IMR-90 (cell line): ENCODE measurements at regions not wholly inside any gene's neighbourhood (a gene's known extent, or its start where the extent isn't known, plus 50 kb on each side); places are given as distances from the start of the nearest gene placed in this dataset.

ENCODE experiments used
- ATAC-seq: fragments of 200-7000 bp; cut with Tn5 transposase; 2 replicates; pipeline ENCODE4 v1.9.1; 2020; ENCODE audit warnings: low read depth, mild to moderate bottlenecking, moderate library complexity
- BruUV-seq: library from RNA; stranded (reverse); fragments of 400-500 nt; replicated peaks from 2 replicates; lab custom pipeline; 2021; lab: Mats Ljungman, UMichigan
- CTCF ChIA-PET: fragments of 300-600 bp; formaldehyde crosslinking; extraction: SDS; loops from one replicate; lab custom pipeline; 2021; ENCODE audit warnings: antibody characterized with exemption; lab: Yijun Ruan, JAX
- POLR2A ChIA-PET: fragments of 300-600 bp; sonication (Branson Sonifier 250); formaldehyde crosslinking; loops from one replicate; lab custom pipeline; 2022; ENCODE audit warnings: antibody characterized with exemption; ENCODE audit not compliant: unreplicated experiment; lab: Charles Lee
- DNase-seq: peaks from one replicate; pipeline ENCODE4 v3.0.0; 2013
- H2AFZ ChIP-seq: replicated peaks from 2 replicates; pipeline ENCODE3; 2013; ENCODE audit warnings: low read length, mild to moderate bottlenecking; ENCODE audit not compliant: poor library complexity
- H2AK5ac ChIP-seq: 2 replicates; pipeline ENCODE4 v1.6.1; 2013; ENCODE audit warnings: low read depth, low read length, inconsistent platforms
- H2AK9ac ChIP-seq: replicated peaks from 2 replicates; pipeline ENCODE3; 2013; ENCODE audit warnings: mild to moderate bottlenecking, low read depth, low read length, moderate library complexity; ENCODE audit not compliant: poor library complexity
- H2BK120ac ChIP-seq: 2 replicates; pipeline ENCODE4 v1.6.1; 2013; ENCODE audit warnings: low read depth, low read length, inconsistent platforms
- H2BK15ac ChIP-seq: 3 replicates; pipeline ENCODE4 v1.6.1; 2013; ENCODE audit warnings: low read depth, low read length, inconsistent platforms
- H2BK20ac ChIP-seq: 2 replicates; pipeline ENCODE4 v1.6.1; 2013; ENCODE audit warnings: low read depth, mild to moderate bottlenecking, inconsistent platforms, low read length, moderate library complexity
- H2BK5ac ChIP-seq: 2 replicates; pipeline ENCODE4 v1.6.1; 2013; ENCODE audit warnings: mild to moderate bottlenecking, low read depth, low read length, inconsistent platforms; ENCODE audit not compliant: poor library complexity, severe bottlenecking
- H3K14ac ChIP-seq: replicated peaks from 2 replicates; pipeline ENCODE4 v1.6.1; 2013; ENCODE audit warnings: low read depth, low read length, inconsistent platforms
- H3K18ac ChIP-seq: 2 replicates; pipeline ENCODE4 v1.6.1; 2013; ENCODE audit warnings: low read depth, low read length, control low read depth
- H3K23ac ChIP-seq: 2 replicates; pipeline ENCODE4 v1.6.1; 2013; ENCODE audit warnings: low read depth, low read length, inconsistent platforms
- H3K27ac ChIP-seq: 2 replicates; pipeline ENCODE4 v1.5.1; 2013; ENCODE audit warnings: mild to moderate bottlenecking, control low read depth, low read length; ENCODE audit not compliant: insufficient read depth
- H3K27me3 ChIP-seq: 2 replicates; pipeline ENCODE4 v1.6.1; 2013; ENCODE audit warnings: low read length; ENCODE audit not compliant: control insufficient read depth, insufficient read depth
- H3K36me3 ChIP-seq: 2 replicates; pipeline ENCODE4 v1.6.1; 2013; ENCODE audit warnings: low read length, mixed read lengths; ENCODE audit not compliant: control insufficient read depth, insufficient read depth
- H3K4ac ChIP-seq: 2 replicates; pipeline ENCODE4 v1.6.1; 2013; ENCODE audit warnings: low read depth, low read length, inconsistent platforms
- H3K4me1 ChIP-seq: 2 replicates; pipeline ENCODE4 v1.6.1; 2013; ENCODE audit warnings: low read length, mixed read lengths; ENCODE audit not compliant: control insufficient read depth, insufficient read depth
- H3K4me2 ChIP-seq: 2 replicates; pipeline ENCODE4 v1.6.1; 2013; ENCODE audit warnings: low read depth, mild to moderate bottlenecking, control low read depth, low read length, moderate library complexity
- H3K4me3 ChIP-seq: 2 replicates; pipeline ENCODE4 v1.5.1; 2013; ENCODE audit warnings: low read depth, mild to moderate bottlenecking, control low read depth, low read length, moderate library complexity; ENCODE audit not compliant: insufficient read depth
- H3K56ac ChIP-seq: 2 replicates; pipeline ENCODE4 v1.6.1; 2013; ENCODE audit warnings: low read length, inconsistent platforms; ENCODE audit not compliant: insufficient read depth; ENCODE audit errors: extremely low read depth
- H3K79me1 ChIP-seq, 2 experiments: 2 replicates each; pipeline ENCODE4 v1.6.1; 2013; ENCODE audit warnings: low read length in 2 of 2, inconsistent platforms in 1 of 2, low read depth in 1 of 2
- H3K9ac ChIP-seq: 2 replicates; pipeline ENCODE4 v1.6.1; 2013; ENCODE audit warnings: low read depth, low read length, control low read depth
- H3K9me1 ChIP-seq: 2 replicates; pipeline ENCODE4 v1.6.1; 2013; ENCODE audit warnings: low read length, inconsistent platforms; ENCODE audit not compliant: insufficient read depth
- H3K9me3 ChIP-seq: 2 replicates; pipeline ENCODE4 v1.6.1; 2013; ENCODE audit warnings: low read length; ENCODE audit not compliant: control insufficient read depth, insufficient read depth
- H4K20me1 ChIP-seq: 2 replicates; pipeline ENCODE4 v1.6.1; 2013; ENCODE audit warnings: low read length, inconsistent platforms; ENCODE audit not compliant: insufficient read depth
- H4K5ac ChIP-seq: 2 replicates; pipeline ENCODE4 v1.6.1; 2013; ENCODE audit warnings: mild to moderate bottlenecking, low read depth, low read length, control low read depth
- H4K8ac ChIP-seq, 2 experiments: 2 replicates each; pipeline ENCODE4 v1.6.1; 2013; ENCODE audit warnings: low read depth in 2 of 2, low read length in 2 of 2, control low read depth in 1 of 2, inconsistent platforms in 1 of 2
- H4K91ac ChIP-seq: 2 replicates; pipeline ENCODE4 v1.6.1; 2013; ENCODE audit warnings: low read depth, low read length, inconsistent platforms; ENCODE audit not compliant: insufficient read depth
- BHLHE40 ChIP-seq: fragments of 150-350 bp; IDR thresholded peaks from 2 replicates; pipeline ENCODE4 v1.6.1; 2016; ENCODE audit warnings: mild to moderate bottlenecking, low read depth, low read length
- CHD1 ChIP-seq: IDR thresholded peaks from 2 replicates; pipeline ENCODE4 v1.6.1; 2012; ENCODE audit warnings: low read depth, low read length, improper control_type of control experiment
- CTCF ChIP-seq: conservative IDR thresholded peaks from 2 replicates; pipeline ENCODE4 v1.5.1; 2012; ENCODE audit warnings: mild to moderate bottlenecking, low read depth, low read length, improper control_type of control experiment
- MAFK ChIP-seq: IDR thresholded peaks from 2 replicates; pipeline ENCODE4 v1.6.1; 2012; ENCODE audit warnings: low read depth, low read length, improper control_type of control experiment
- MAZ ChIP-seq: IDR thresholded peaks from 2 replicates; pipeline ENCODE4 v1.6.1; 2012; ENCODE audit warnings: low read depth, mild to moderate bottlenecking, low read length, improper control_type of control experiment, moderate library complexity, borderline replicate concordance
- MXI1 ChIP-seq: IDR thresholded peaks from 2 replicates; pipeline ENCODE4 v1.6.1; 2012; ENCODE audit warnings: low read depth, mild to moderate bottlenecking, low read length, moderate library complexity, borderline replicate concordance
- NFE2L2 ChIP-seq: fragments of 150-350 bp; IDR thresholded peaks from 2 replicates; pipeline ENCODE4 v1.6.1; 2016; ENCODE audit warnings: low read depth, mild to moderate bottlenecking, low read length
- RFX5 ChIP-seq: IDR thresholded peaks from 2 replicates; pipeline ENCODE4 v1.8.0; 2012; ENCODE audit warnings: low read depth, mild to moderate bottlenecking, low read length, moderate library complexity
- SMC3 ChIP-seq: fragments of 150-350 bp; IDR thresholded peaks from 2 replicates; pipeline ENCODE4 v1.6.1; 2016; ENCODE audit warnings: low read depth, mild to moderate bottlenecking, antibody characterized with exemption, low read length, moderate library complexity
- WGBS, 2 experiments: methylation state at CpG; one replicate each; pipeline versions ENCODE4 v1.1.5 to v1.1.7; 2013; ENCODE audit warnings: missing lambda C conversion rate in 2 of 2; ENCODE audit not compliant: insufficient read length in 1 of 2; ENCODE audit errors: extremely low coverage in 2 of 2; 5-methylcytosine and 5-hydroxymethylcytosine counted together
- dilution Hi-C: fragments of 300-500 bp; cut with HindIII; formaldehyde crosslinking; loops from one replicate; pipeline ENCODE4 v1.14.3; 2018; ENCODE audit warnings: low sequenced_read_pairs; ENCODE audit not compliant: unreplicated experiment
- in situ Hi-C: fragments of 300-500 bp; cut with MboI; formaldehyde crosslinking; loops from 3 replicates; pipeline ENCODE4 v1.14.3; 2019; ENCODE audit warnings: low sequenced_read_pairs, inconsistent platforms, mixed read lengths
- intact Hi-C: fragments of 100-400 bp; cut with micrococcal nuclease; formaldehyde crosslinking; loops from 2 replicates; pipeline ENCODE4 v1.10.0; 2022

GRCh38 chr9:89236955-89237573 is 58.4 kb upstream of the SHC3 start:
- no peaks in the 10 kb centered on the region for H3K4me1 ChIP-seq
- ChIA-PET POLR2A (no interaction called here), CTCF (no interaction called here)
- dilution Hi-C loops = no loop called here
- no peak overlapping the region for H2BK120ac ChIP-seq
- no peak overlapping the region for H3K23ac ChIP-seq
- in situ Hi-C loops = no loop called here
- H3K4me3 ChIP-seq = no peak overlapping the region
- no TSS peak for BruUV-seq
- no peak overlapping the region for H2AK5ac ChIP-seq
- no peak overlapping the region for H3K14ac ChIP-seq
- no peak overlapping the region for H3K4me2 ChIP-seq
- H3K27ac ChIP-seq = no peak overlapping the region
- H3K9me3 ChIP-seq = no peaks in the 10 kb centered on the region; the same call in 1 of the 2 replicates
- intact Hi-C loops = no loop called here
- H3K27me3 ChIP-seq = peaks cover 36% of the 10 kb centered on the region
- no peaks in the 10 kb centered on the region for H4K20me1 ChIP-seq
- no CpG with 5 or more reads among the region's 6 CpGs for WGBS, 2 experiments
- no peak overlapping the region for H4K8ac ChIP-seq
- H4K5ac ChIP-seq = no peak overlapping the region
- DNase-seq (no peak), ATAC-seq (no peak)
- no peak overlapping the region for H2AFZ ChIP-seq
- no peaks in the 10 kb centered on the region for H3K79me1 ChIP-seq
- H2BK5ac ChIP-seq = no peak overlapping the region
- TF ChIP-seq SMC3 (no peak), CTCF (no peak), MAZ (no peak), MXI1 (no peak), BHLHE40 (no peak), CHD1 (no peak), MAFK (no peak), NFE2L2 (no peak), RFX5 (no peak)
- H3K9me1 ChIP-seq = no peaks in the 10 kb centered on the region
- no peaks in the 10 kb centered on the region for H3K36me3 ChIP-seq
- H2BK15ac ChIP-seq = no peak overlapping the region
- H3K56ac ChIP-seq = no peak overlapping the region
- no peak overlapping the region for H2BK20ac ChIP-seq
- no peak overlapping the region for H3K4ac ChIP-seq
- no peak overlapping the region for H4K91ac ChIP-seq
- no peak overlapping the region for H3K18ac ChIP-seq
- H2AK9ac ChIP-seq = no peak overlapping the region
- H3K9ac ChIP-seq = no peak overlapping the region
